Hypothalamus (tissue), 51 donors: ENCODE measurements at regions not wholly inside any gene's neighbourhood (a gene's known extent, or its start where the extent isn't known, plus 50 kb on each side); places are given as distances from the start of the nearest gene placed in this dataset.
"Not testable (repeated sequence)": the region's sequence is repeated elsewhere in the genome, so short reads cannot be mapped to it uniquely, and the experiment has no call there.

ENCODE experiments used
- DNase-seq, 51 donors: peaks; one replicate each; lab custom pipeline; 2025; lab: John Stamatoyannopoulos, UW

DNA sequence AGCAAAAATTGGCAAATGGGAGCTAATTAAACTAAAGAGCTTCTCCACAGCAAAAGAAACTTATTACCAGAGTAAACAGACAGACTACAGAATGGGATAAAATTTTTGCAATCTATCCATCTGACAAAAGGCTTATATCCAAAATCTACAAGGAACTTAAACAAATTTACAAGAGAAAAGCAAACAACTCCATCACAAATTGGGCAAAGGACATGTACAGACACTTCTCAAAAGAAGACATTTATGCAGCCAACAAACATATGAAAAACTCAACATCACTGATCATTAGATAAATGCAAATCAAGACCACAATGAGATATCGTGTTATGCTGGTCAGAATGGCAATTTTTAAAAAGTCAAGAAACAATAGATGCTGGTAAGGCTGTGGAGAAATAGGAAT is 315.6 kb downstream of the DMAC1 start:
- DNase-seq, result not testable (repeated sequence)

DNA sequence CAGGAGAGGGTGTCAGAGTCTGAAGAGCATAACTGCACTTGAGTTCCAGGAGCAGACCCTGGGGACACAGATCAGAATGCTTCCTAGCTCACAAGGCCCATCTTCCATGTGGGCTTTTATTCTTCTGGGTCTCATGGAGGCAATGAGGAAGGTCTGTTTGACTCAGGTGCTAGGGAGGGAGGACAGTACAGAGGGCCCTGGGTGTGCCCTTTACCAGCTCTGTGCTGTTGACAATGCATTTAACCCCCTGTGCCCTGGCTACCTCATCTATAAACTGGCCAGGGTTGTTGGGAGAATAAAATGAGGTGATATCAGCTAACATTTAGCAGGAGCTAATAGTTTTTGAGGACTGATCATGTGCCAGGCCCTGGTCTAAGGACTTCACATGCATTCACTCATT is 318.0 kb downstream of the DMAC1 start:
- no peak for DNase-seq

DNA sequence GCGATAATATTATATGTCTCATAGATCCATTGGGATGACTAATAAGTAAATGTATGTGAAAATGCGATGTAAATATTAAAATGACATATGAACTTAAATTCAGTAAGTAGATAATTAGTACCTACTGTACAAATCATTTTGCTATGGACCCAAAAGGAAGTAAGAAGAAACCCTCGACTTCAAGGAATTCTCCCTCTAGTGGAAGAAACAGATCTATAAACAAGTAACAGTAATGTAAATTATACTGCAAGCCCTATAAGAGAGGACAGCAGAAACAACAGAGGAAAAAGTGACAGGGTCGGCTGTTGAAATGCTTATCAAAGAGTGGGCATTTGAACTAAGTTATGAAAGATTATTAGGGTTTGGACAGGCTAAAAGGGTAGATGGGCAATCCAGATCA is 320.3 kb downstream of the DMAC1 start:
- DNase-seq, result no peak

DNA sequence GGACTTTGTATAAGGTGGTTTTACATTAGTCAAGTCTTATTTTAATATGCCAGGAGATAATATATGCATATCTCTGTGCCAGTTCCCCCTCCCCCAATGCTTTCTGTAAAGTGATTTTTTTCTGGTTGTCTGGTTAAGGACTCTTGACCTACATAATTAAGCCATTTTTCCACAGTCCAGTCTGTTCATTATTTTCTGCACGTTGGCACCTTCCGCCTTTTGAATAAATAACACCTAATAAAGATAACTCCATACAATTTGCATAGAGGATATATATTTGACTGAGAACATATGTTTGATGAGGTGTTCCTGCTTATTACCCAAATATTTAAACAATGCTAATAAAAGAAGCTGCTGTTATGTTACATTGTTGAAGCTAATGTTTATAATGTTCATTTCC is 320.9 kb downstream of the DMAC1 start:
- DNase-seq, result no peak

DNA sequence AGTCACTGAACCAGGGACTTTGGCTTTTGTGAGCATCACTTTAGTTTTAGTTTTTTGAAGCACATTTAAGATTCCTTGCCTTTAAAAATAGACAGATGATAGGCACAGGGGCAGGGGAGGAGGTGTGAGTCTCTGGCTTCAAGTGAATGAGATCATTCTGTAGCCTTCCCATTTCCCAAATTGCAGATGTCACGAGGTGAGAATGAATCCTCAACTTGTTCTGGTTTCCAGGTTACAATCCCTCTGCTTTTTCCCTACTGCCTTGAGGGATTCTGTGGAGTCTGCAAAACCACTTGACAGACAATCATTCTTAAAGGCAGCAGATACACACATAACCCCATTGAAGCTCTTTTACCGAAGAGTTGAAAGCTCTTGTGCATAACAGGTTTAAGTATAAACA is 332.4 kb downstream of the DMAC1 start:
- DNase-seq, result no peak

DNA sequence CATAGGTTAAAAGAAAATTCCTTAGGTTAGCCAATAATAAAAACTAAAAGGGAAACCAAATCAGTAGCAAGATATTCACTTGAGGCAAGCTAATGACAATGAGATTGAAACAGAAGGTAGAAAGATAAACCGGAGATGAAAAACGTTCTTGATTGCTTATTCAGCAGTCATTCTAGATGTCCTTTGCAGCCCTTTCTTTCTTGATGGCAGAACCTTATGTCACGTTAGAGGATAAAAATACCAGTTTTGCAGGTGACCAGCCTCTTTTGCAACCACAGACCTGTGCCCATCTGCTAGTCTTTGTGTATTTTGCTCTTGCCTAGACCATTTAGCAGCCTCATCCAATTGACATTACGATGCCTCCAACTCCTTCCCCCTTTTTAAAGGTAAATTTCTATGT is 337.8 kb downstream of the DMAC1 start:
- no peak for DNase-seq

DNA sequence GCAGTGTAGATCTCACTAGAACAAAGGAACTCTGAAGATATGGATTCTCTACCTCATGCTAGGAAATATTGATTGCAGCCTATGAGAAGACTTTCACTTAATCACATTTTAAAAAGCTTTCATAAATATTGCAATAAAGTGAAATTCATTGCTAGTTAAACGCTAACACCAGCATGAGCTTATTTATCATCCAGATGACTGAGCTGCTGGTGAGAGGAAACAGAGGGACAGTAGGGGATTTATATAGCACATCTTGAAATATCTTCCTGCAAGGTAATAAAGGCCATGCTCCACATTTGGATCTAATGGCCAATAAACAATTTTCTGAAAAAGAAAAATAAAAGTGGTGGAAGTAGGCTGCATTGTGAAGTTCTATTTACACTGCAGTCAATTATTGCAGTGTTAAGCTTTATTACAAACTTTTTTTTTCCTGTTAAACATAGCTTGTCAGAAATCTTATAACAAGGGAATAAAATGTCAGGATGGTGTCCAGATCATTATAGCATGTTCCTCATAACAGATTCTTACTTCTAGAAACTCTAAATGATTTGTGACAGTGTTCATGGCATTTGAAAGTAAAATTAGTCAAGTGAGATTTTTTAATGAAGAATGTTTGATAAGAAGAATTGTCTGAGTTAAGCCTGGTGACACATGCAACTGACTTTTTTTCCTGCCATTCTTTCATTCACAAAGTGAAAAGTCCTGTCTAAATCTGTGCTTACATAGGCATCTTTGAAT is 342.6 kb downstream of the DMAC1 start:
- no peak for DNase-seq

DNA sequence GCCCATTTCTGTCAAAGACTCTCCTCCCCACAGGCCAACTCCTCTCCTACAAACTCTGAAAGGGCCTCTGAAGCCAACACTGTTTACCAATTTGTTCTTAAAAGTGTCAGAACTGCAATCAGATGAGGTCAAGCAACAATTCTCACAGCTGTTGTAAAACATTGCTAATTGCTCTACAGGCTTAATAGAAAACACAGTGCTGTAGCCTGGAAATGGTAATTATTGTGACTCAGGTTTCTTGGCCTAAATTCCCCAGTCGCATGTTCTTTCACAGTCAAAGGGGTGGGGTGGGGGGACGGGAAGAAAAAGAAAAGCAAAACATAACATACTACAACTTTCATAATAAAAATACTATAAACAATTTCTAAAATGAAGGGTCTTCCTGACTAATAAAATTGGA is 343.2 kb downstream of the DMAC1 start:
- DNase-seq, result no peak

DNA sequence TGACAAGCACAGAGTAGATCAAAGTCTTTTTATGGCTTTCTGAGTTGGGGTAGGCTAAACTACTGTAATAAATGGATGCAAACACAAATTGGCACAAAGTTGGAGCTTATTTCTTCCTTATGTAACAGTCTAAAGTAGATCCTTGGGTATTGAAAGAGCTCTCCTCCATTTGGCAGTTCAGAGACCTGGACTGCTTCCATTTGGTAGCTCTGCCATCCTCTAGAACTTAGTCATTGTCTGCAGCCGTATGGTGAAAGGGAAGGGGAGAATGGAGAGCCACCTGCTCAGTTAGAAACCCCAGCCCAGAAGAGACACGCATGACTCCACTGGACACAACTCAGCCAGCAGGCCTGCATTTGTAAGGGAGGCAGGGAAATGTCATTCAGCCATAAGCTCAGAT is 345.0 kb downstream of the DMAC1 start:
- DNase-seq, result no peak

DNA sequence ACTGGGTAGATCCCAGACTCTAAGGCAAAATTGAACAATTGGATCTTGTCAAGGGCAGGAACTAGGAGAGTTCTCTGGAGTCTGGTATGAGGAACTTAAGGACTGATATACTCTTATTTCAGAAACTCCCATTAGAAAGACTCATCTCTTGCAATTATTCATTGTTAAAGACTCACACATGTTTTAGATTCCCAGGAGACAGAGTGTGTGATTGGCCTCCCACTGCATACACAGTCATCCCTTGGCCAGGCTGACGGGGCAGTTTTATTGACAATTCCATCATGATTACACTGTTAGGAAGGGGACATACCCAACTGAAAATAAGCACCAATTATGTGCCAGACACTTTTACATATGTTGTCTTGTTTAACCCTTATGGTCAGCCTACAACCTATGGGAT is 347.2 kb downstream of the DMAC1 start:
- DNase-seq, result no peak

DNA sequence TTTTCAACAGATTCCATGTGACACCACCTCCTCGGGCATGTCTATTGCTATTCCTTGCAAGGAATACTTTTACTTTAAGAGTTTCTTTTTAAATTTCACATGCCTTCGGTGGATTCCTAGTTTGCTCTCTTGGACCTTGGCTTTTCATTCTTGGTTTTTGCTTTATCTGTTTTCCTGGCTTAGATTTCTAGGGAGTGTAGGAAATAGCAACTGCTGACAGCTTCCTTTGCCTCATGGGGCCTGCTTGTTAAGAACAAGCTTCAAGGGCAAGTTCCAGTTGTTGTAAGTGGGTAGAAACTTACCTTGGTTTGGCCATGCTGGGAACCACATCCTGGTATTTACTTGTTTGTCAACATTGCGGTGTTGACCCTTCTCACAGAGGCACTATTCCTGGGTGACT is 348.5 kb downstream of the DMAC1 start:
- DNase-seq, result no peak

DNA sequence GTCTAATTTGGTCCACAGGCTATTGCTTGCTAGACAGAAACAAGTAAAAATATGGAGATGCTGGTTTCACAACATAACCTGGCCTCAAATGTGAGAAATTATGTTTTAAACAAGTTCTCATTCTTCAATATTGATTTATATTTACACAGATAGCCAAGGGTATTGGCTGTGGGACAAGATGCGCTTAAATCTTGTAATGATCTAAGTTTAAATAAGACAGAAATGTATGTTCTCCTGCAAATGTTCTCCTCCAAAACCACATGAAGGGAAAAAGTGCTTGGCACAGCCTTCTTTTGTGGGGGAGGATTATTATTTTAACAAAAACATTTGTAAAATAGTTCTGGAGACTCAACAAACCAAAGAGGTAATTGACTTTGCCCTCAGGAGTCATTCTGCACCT is 356.0 kb downstream of the DMAC1 start:
- DNase-seq, result no peak

DNA sequence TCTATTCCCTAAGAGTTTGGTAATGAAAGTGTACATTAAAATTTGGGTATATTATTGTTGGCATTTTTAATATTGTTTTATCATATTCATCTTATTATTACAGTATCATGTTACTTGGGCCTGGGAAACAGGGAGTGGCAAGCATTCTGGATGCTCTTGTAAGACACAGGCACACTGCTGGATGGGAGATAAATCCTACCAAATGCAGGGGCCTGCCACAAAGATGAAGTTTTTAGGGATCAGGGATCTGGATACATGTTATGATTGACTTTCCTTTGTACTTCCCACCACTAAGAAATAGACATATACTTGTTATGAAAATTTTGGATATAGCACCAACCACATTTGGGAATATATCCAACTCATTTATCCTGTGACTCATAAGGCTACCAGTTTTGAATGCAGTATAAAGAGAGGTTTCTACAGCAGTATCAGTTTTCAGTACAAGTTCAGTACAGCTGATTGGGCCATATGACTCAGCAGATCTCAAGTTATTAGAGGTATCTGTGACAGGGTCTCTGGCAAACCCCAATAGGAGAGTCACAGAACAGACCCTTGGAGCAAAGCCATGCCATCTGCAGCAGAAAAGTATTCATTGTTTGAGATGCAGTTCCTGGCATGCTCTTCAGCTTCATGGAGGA is 360.1 kb downstream of the DMAC1 start:
- peak in 1 of 51 donors; percentile 16 for DNase-seq

DNA sequence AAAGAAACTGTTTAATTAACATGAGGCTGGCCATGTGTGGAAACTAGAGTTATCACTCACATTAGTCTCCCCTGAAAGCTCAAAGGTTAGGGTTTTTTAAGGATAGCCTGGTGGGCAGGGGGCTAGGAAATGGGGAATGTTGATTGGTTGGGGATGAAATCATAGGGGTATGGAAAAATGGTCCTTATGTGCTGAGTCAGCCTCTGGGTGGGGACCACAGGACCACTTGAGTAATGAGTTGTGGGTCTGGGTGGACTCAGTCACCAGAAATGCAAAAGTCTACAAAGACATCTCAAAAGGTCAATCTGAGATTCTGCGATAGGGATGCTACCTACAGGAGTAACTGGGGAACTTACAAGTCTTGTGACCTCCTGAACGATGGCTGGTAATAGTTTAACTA is 362.8 kb downstream of the DMAC1 start:
- DNase-seq, result no peak

DNA sequence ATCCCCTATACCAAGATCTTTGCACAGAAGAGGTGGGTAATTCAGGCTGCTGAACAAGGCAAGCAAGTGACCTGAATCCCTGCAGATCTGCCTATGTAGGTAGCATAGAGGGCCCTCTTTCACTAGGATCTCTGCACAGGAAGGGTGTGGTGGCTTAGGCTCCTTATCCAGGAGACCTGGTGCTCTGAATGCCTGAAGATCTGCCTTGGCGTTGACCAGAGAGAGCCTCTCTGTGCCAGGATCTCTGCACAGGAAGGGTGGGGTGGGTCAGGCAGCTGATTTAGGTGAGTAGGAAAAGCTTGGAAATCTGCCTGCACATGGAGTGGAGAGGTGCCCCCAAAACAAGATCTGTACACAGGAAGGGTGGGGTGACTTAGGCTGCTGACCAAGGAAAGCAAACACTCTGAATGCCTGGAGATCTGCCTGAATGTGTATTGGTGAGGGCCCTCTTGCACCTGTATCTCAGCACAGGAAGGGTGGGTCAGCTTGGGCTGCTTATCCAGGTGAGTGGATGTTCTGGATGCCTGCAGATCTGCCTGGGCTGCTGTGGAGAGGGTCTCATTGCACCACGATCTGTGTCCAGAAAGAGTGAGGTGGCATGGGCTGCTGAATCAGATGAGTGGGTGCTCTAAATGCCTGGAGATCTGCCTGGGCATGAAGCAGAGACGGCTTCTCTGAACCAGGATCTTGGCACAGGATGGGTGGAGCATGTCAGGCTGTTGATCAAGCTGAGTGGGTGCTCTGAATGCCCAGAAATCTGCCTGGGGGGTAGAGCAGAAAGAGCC is 365.9 kb downstream of the DMAC1 start:
- no peak for DNase-seq

DNA sequence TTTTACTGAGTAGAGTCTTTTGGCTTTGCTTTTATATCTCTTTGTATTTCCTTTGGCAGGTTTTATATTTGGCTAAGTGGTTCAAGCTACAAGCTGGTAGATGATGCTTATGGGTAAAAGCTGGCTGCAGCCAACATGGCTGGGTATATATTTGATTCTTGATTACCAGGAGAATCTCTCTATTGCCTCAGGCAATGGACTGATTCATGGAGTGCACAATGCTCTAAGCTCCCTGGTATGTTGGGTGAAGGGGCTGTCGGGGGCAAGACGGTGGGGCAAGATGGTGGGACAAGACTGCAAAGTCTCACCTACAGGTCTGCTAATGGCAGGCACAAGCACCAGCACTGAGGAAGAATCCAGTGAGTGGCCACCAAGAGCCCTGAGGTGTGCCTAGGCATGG is 366.6 kb downstream of the DMAC1 start:
- no peak for DNase-seq

DNA sequence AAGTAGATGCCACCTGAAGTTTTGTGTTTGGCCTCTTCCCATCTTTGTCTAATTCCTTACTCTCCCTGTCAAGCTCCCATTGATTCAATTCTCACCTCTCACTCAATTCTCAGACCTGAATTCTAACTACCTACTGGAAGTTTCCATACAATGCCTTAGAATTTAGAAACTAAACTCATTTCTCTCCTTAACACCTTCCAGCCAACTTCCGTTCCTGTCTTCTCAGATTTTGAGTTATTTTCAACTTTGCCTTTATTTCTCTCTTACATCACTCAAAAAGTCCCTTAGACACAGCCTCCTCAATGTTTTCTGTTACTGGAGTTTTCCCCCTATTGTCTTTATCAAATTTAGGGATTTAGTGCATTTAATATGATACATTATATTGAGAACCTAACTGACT is 382.2 kb downstream of the DMAC1 start:
- DNase-seq, result not testable (repeated sequence)

DNA sequence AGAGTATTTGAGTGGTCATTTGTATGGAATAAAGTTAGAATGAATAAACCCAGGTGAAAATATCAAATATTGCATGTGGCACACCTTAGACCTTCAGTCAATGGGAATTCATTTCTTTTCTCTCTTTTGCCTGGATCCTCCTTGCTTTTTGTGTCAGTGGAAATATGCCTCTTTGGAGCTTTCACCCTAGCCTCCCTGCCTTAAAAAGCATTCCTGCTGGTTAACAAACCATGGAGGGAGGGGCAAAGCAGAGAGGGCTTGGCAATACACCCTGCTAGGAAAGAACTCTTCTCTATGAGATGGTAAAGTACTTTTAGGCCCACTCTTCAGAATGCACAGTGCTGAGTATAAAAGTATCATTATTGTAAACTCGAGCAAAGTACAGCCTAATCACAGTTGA is 383.7 kb downstream of the DMAC1 start:
- DNase-seq, result no peak

DNA sequence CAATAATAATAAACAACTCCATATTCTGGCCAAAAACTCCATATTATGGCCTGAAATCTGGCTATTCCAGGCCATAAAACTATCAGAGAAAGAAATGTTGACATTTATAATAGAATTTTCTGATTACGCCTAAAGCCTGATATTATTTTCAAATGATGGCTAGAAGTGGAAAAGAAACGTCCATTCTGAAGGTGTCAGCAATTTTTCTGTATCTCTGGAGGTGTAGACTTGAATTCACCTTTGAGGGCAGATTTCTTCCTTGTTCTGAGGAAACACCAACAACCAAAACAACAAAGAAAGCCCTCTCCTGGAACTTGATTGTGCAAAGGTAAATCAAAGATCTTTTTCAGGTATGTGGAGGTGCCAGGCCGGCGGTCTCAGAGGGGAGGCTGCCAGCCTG is 390.7 kb downstream of the DMAC1 start:
- DNase-seq, result no peak

DNA sequence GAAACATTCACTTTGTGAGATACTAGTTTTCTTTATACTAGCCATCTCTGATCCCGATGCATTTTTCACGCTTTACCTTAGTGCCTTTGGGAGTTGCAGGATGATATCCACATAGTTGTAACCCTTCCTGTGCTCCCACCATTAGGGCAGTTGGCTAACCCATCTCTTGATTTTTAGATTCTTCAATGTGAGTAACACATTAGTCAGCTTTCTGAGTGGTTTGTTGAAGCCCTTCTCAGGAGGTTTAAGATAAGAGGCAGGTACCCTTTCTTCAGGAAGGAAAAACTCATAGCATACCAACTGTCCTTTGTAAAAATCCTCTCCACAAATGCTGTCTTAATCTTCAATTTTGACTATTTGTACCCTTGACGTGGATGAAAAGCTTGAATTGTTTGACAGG is 392.3 kb downstream of the DMAC1 start:
- DNase-seq, result no peak

DNA sequence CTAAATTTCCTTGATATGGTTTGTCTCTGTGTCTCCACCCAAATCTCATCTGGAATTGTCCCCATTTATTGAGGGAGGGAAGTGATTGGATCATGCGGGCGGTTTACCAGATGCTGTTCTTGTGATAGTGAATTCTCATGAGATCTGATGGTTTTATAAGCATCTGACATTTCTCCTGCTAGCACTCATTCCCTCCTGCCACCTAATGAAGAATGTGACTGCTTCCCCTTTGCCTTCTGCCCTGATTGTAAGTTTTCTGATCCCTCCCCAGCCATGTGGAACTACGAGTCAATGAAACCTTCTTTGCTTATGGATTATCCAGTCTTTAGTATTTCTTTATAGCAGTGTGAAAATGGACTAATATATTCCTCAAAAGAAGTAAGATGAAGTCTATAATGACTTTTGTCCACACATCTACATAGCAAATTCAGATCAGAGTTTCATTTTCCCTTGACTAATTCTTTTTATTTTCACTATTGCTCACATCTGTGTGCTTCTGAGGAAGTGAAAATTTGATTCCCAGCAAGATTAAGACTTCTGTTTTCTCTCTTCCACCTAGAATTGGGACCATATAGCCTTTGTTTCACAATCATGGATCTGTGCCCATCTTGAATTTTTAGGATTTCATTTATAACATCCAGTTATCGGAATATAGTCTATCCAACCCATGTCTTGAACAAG is 393.5 kb downstream of the DMAC1 start:
- DNase-seq, result no peak
